Stimulated activated CD8-positive, alpha-beta memory T cell treated with anti-CD3 and anti-CD28 coated beads, Interleukin-15, amount 100 ng/mL, for 24 hours (primary cell): ENCODE measurements at regions not wholly inside any gene's neighbourhood (a gene's known extent, or its start where the extent isn't known, plus 50 kb on each side); places are given as distances from the start of the nearest gene placed in this dataset.

Experiments used
- DNase-seq: peaks from one replicate; pipeline ENCODE4 v3.0.0-alpha.2; 2020; ENCODE audit warnings: low read depth

- DNase-seq: no peak
Observed at GRCh38 chr16:51722467-51722866, 571.4 kb upstream of the SALL1 start.

- DNase-seq: no peak
Observed at GRCh38 chr16:51719376-51719775, 568.3 kb upstream of the SALL1 start.

- no peak for DNase-seq
Observed at GRCh38 chr16:51716195-51716594, 565.1 kb upstream of the SALL1 start.

DNA sequence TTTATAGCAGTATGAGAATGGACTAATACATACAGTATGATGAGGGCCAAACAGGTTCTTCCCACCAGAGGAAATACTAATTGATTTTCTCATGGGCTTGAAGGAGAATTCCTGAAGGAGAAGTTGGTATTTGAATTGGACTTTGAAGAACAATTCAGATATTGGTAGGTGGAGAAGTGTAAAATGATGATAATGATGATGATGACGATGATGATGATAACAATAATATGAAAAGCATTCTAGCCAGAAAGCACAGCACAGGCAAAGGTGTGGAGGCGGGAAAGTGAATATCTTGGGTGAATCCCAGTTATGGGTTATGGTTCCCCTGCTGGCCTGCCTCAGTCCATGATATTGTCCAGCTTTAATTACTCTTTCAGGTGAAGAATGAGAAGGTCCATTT lies 562.4 kb upstream of the SALL1 start:
- no peak for DNase-seq

GRCh38 chr16:51710905-51711563 lies 560.0 kb upstream of the SALL1 start:
- no peak for DNase-seq

DNA sequence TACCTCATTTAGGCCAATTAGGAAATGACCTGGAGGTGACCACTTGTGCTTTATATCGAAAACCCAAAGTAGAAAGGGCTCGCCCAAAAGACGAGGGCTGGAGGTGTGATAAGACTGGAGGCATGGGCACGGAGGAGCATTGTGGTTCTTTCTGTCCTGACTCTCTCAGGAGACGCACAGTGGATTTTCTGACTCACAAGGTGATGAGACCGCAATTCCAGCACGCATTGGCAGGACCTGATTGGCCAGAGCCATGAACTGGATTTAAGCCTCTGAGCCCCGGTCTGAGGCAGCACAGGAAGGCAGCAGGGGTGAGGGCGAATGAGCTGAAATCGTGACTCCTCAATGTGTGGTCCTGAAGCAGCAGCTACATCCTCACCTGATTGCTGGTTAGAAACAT lies 559.1 kb upstream of the SALL1 start:
- no peak for DNase-seq

- no peak for DNase-seq
Observed at GRCh38 chr16:51708861-51709260, 557.8 kb upstream of the SALL1 start.

DNA sequence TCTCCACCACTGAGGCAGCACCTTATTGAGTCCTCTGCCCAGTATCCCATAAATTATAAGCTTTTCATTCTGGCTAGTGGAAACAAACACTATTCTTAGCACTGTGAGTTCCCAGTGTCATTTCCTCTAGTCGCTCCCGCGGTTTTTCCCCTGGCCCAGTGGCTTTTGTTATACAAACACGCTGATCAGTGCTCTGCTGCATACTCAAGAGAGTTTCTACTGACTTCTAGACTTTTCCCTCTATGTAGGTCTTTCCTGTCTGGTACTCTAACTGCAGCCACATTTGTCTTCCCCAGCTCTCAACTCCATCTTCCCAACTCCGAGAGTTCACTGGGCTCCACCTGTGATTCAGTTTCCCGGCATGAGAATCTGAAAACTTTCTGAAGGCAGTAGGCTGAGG lies 556.6 kb upstream of the SALL1 start:
- DNase-seq: no peak

DNA sequence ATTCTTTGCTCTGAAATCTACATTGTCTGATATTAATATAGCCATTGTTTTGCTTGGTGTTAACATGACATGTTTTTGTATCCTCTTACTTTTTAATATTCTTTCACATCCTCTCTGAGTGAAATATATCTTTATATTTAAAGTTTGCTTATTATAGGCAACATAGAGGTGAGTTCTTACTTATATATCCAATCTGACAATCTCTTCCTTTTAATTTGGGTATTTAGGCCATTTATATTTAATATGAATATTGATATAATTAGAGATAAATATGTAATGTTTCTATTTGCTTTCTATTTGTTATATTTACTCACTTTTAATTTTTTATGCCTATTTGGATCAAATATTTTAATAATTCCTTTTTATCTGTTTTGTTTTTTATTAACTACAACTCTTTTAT lies 554.1 kb upstream of the SALL1 start:
- no peak for DNase-seq

GRCh38 chr16:51701025-51701424 lies 550.0 kb upstream of the SALL1 start:
- no peak for DNase-seq

GRCh38 chr16:51699686-51700396 lies 548.8 kb upstream of the SALL1 start:
- DNase-seq: no peak

DNA sequence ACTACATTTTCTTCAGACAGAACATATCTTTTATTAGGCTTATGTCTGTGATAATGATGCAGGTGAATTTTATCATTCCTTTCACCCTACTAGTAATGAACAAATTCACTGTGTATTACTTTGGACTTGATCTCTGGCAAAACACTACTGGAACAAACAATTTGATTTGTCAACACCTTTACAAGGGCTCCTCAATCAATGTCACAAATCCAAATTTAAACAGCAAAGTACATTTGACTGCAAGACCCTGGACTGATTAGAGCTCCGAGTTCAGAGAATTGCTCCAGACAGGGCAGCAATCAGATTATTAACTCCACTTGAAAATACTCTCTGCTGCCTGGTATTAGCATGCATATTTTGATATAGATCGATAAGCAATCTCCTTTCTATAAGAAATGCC lies 547.6 kb upstream of the SALL1 start:
- DNase-seq: no peak

DNA sequence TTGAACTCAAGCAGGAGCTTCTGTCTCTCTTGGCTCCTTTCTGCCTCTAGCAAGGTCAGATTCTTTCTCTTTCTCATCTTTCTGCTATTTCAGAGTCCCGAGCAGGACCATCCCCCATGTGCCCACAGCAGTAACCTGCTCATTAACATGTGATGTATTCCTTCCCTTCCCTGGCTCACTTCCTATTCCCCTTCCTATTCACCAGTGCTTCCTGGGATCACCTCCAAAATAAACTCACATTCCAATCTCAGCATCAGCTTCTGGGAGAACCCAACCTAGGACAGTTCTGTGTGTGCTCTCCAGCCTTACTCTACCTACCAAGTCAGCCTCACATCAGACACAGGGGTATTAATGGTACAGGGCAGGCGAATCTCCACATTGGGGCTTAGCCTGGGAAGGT lies 546.4 kb upstream of the SALL1 start:
- DNase-seq: no peak

- DNase-seq: no peak
Observed at GRCh38 chr16:51696376-51696775, 545.3 kb upstream of the SALL1 start.

DNA sequence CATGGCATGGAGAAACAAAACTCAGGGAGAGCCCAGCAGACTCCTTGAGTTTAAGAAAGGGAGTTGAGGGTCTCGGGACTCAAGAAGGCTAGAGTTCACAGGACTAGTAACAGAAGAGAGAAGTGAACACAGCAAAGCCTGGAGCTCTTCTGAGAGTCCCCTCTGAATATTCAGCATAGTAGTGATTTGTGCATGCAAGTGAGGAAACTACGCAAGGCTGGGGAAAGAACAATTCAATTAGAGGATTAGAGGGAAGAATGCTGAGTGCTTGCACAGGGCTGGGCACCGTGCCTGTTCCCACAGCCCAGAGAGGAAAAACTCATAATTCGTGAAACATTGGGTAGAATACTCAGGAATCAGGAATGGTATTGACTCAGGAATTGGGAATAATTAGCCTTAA lies 540.0 kb upstream of the SALL1 start:
- DNase-seq: no peak

DNA sequence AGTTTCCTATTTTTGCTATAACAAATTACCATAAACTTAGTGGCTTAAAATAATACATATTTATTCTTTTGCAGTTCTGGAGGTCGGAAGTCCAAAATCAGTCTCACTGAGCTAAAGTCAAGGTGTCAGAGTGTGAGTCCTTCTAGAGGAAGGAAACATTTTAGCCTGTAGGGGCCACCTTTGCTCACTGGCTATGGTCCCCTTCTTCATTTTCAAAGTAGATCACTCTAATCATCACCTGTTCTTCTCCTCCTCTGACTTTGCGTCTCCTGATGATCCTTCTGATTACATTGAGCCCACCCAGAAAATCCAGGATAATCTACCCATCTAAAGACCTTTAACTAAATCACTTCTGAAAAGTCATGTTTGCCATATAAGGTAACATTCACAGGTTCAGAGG lies 534.4 kb upstream of the SALL1 start:
- DNase-seq: no peak

- no peak for DNase-seq
Observed at GRCh38 chr16:51683882-51684281, 532.8 kb upstream of the SALL1 start.

- DNase-seq: no peak
Observed at GRCh38 chr16:51682905-51683304, 531.8 kb upstream of the SALL1 start.

DNA sequence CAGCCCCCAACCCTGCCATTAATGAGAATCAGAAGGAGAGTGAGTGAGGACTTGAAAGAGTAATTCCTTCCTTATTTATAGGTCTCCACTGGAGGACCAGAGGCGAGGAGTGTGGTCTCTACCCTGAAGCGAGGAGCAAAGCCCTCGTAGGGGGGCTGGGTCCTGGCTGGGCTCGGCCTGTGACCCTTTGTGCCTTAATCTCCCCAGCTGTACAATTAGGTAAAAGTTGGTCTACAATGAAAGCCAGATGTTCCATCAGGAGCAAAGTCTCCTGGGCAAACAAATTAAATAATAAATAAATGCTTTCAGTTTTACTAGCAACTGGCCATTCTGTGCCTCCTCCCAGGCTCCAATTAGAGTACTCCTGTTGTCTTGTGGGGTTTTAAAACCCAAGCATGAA lies 523.5 kb upstream of the SALL1 start:
- DNase-seq: no peak

DNA sequence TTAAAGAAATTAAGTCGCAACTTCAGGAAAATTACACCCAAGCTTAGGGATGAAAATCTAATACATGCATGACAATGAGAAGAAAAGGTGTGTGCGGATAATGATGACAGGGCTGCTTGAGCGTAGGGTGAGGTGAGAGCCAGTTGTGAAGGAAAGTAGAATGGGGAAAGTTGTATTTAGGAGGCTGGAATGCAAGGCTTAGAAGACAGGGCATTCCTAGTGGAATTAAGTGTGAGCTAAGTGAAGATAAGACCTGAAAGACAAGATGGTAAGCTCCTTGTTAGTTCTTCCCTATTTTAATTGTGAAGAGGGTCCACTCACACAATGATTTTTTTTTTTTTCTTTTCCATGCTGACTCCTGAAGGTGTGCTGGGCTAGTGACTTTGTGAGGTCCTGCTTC lies 519.5 kb upstream of the SALL1 start:
- no peak for DNase-seq

GRCh38 chr16:51666821-51667220 lies 515.8 kb upstream of the SALL1 start:
- DNase-seq: no peak

GRCh38 chr16:51666074-51666473 lies 515.0 kb upstream of the SALL1 start:
- DNase-seq: no peak

DNA sequence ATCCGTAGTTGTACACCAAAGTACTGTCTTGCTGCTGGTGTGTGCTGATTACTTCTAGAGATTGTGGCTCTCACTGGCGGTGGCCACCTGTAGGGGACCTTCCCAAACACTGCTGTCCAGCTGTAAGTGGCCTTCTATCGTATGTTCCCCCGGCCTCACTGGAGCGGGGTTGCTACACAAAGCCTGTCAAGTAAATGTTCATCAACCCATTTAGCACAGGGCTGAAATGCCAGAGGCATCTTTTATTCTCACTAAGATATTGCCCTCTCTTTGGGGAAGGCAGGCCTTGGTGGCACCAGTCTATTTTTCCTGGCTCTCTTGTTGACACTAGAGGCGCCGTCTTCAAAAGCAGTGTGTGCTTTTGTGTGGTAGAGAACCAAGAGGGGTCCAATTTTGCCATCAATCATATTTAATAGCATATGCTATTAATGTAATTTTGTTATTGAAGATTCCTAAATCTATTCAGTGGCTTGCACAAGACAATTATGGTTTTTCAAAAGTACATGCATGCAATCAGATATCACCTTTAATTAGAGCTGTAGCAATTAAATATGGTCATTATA lies 514.4 kb upstream of the SALL1 start:
- no peak for DNase-seq

DNA sequence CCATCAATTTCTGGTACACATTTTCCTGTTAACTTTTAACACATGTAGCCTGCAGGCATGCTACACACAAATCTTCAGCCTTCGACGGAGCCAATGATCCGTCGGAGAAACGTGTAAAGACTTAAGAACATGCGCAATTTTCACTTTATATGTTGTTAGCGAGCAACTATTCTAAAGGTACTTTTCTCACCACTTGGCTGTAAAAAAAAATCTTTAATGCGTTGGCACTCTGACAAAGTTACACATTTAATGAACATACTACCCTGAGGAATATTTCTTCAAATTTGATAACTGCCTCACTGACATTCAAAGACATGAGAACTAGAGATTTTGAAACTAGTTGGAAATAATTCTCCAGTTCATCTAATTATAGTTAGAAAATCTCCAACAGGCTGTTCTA lies 507.5 kb upstream of the SALL1 start:
- no peak for DNase-seq
